ENCODE measurements at regions not wholly inside any gene's neighbourhood (a gene's known extent, or its start where the extent isn't known, plus 50 kb on each side); places are given as distances from the start of the nearest gene placed in this dataset.

GRCh38 chr21:24418671-24419070 lies 1188.6 kb downstream of the MRPL39 start:
- TF ChIP-seq CTCF (IDR thresholded peaks at IDR 0.05; ENCODE audit: low read depth, low read length, missing input control), result no peak
- TF ChIP-seq YY1 (IDR thresholded peaks at IDR 0.05), result no peak
- TF ChIP-seq ATF3 (IDR thresholded peaks at IDR 0.05), result no peak
- TF ChIP-seq RAD21 (IDR thresholded peaks at IDR 0.05), result no peak
- no peak for TF ChIP-seq MAX (IDR thresholded peaks at IDR 0.05)
- no peak for TF ChIP-seq EGR1 (IDR thresholded peaks at IDR 0.05; ENCODE audit: low read depth in 2 of 2)
- TF ChIP-seq SP1 (IDR thresholded peaks at IDR 0.05), result no peak
- no peak for TF ChIP-seq GABPA (IDR thresholded peaks at IDR 0.05 in 1 of 2, conservative IDR thresholded peaks at IDR 0.05 in 1 of 2)
- TF ChIP-seq JUND (IDR thresholded peaks at IDR 0.05), result no peak
